ENCODE measurements at regions not wholly inside any gene's neighbourhood (a gene's known extent, or its start where the extent isn't known, plus 50 kb on each side); places are given as distances from the start of the nearest gene placed in this dataset.

GRCh38 chr11:81596704-81597103, 1137.0 kb downstream of the FAM181B start:
- no peak for TF ChIP-seq MAX (IDR thresholded peaks at IDR 0.05)

GRCh38 chr11:81585390-81585933, 1148.2 kb downstream of the FAM181B start:
- TF ChIP-seq NFIC (IDR thresholded peaks at IDR 0.05) (no peak), RAD21 (IDR thresholded peaks at IDR 0.05; ENCODE audit: low read depth) (no peak), FOXM1 (IDR thresholded peaks at IDR 0.05; ENCODE audit: borderline replicate concordance, low read depth) (no peak), CEBPB (IDR thresholded peaks at IDR 0.05) (no peak), REST (IDR thresholded peaks at IDR 0.05; ENCODE audit: low read depth) (no peak), EGR1 (IDR thresholded peaks at IDR 0.05) (no peak), ZBTB7A (IDR thresholded peaks at IDR 0.05; ENCODE audit: low read depth) (no peak), TAF1 (IDR thresholded peaks at IDR 0.05; ENCODE audit: low read depth) (no peak), USF1 (IDR thresholded peaks at IDR 0.05) (no peak), EP300 (IDR thresholded peaks at IDR 0.05; ENCODE audit: borderline replicate concordance) (no peak), TEAD4 (IDR thresholded peaks at IDR 0.05) (no peak), TCF12 (IDR thresholded peaks at IDR 0.05; ENCODE audit: low read depth) (no peak), CREB1 (IDR thresholded peaks at IDR 0.05; ENCODE audit: low read depth) (no peak), YY1 (IDR thresholded peaks at IDR 0.05; ENCODE audit: low read depth) (no peak), MAX (IDR thresholded peaks at IDR 0.05) (no peak)

GRCh38 chr11:81579339-81579738, 1154.3 kb downstream of the FAM181B start:
- TF ChIP-seq TCF12 (IDR thresholded peaks at IDR 0.05; ENCODE audit: low read depth) (no peak), YY1 (IDR thresholded peaks at IDR 0.05; ENCODE audit: low read depth) (no peak), EGR1 (IDR thresholded peaks at IDR 0.05) (no peak), FOXM1 (IDR thresholded peaks at IDR 0.05; ENCODE audit: borderline replicate concordance, low read depth) (no peak), TAF1 (IDR thresholded peaks at IDR 0.05; ENCODE audit: low read depth) (no peak), CEBPB (IDR thresholded peaks at IDR 0.05) (no peak), USF1 (IDR thresholded peaks at IDR 0.05) (no peak), NFIC (IDR thresholded peaks at IDR 0.05) (no peak), TEAD4 (IDR thresholded peaks at IDR 0.05) (no peak), REST (IDR thresholded peaks at IDR 0.05; ENCODE audit: low read depth) (no peak), ZBTB7A (IDR thresholded peaks at IDR 0.05; ENCODE audit: low read depth) (no peak), CREB1 (IDR thresholded peaks at IDR 0.05; ENCODE audit: low read depth) (no peak), EP300 (IDR thresholded peaks at IDR 0.05; ENCODE audit: borderline replicate concordance) (no peak), RAD21 (IDR thresholded peaks at IDR 0.05; ENCODE audit: low read depth) (no peak), MAX (IDR thresholded peaks at IDR 0.05) (no peak)

GRCh38 chr11:81578571-81578970, 1155.1 kb downstream of the FAM181B start:
- no peak for TF ChIP-seq TAF1 (IDR thresholded peaks at IDR 0.05; ENCODE audit: low read depth)
- TF ChIP-seq RAD21 (IDR thresholded peaks at IDR 0.05; ENCODE audit: low read depth): no peak
- no peak for TF ChIP-seq TEAD4 (IDR thresholded peaks at IDR 0.05)
- no peak for TF ChIP-seq REST (IDR thresholded peaks at IDR 0.05; ENCODE audit: low read depth)
- no peak for TF ChIP-seq YY1 (IDR thresholded peaks at IDR 0.05; ENCODE audit: low read depth)
- TF ChIP-seq FOXM1 (IDR thresholded peaks at IDR 0.05; ENCODE audit: borderline replicate concordance, low read depth): no peak
- no peak for TF ChIP-seq EGR1 (IDR thresholded peaks at IDR 0.05)
- no peak for TF ChIP-seq USF1 (IDR thresholded peaks at IDR 0.05)
- no peak for TF ChIP-seq EP300 (IDR thresholded peaks at IDR 0.05; ENCODE audit: borderline replicate concordance)
- no peak for TF ChIP-seq CEBPB (IDR thresholded peaks at IDR 0.05)
- no peak for TF ChIP-seq TCF12 (IDR thresholded peaks at IDR 0.05; ENCODE audit: low read depth)
- TF ChIP-seq MAX (IDR thresholded peaks at IDR 0.05): no peak

Measured in Ishikawa (cell line).